Keratinocyte (primary cell): ENCODE measurements at regions not wholly inside any gene's neighbourhood (a gene's known extent, or its start where the extent isn't known, plus 50 kb on each side); places are given as distances from the start of the nearest gene placed in this dataset.
A peak's percentile ranks its signal among the peaks of the same experiment; 100 is the strongest.

Experiments
- DNase-seq: peaks from one replicate; pipeline ENCODE4 v3.0.0-alpha.2; 2011; ENCODE audit warnings: low read depth, missing footprints, low spot score
- FAIRE-seq: peaks from 2 replicates; lab custom pipeline; 2011; peaks lifted over from hg19 to GRCh38; lab: Jason Lieb, UNC
- H2AFZ ChIP-seq: 2 replicates; pipeline ENCODE4 v1.6.0; 2012; ENCODE audit warnings: low read length, control low read depth, inconsistent platforms; ENCODE audit not compliant: control insufficient read depth
- H3K27ac ChIP-seq: 2 replicates; pipeline ENCODE4 v1.5.1; 2011; ENCODE audit warnings: low read length; ENCODE audit not compliant: control insufficient read depth, insufficient read depth
- H3K27me3 ChIP-seq: 3 replicates; pipeline ENCODE4 v1.6.0; 2011; ENCODE audit warnings: low read length; ENCODE audit not compliant: control insufficient read depth, insufficient read depth; ENCODE audit errors: extremely low read depth
- H3K36me3 ChIP-seq, 2 experiments: 2 replicates in 1 of 2; 3 replicates in 1 of 2; pipeline ENCODE4 v1.5.1; 2011; ENCODE audit warnings: low read length in 2 of 2, mild to moderate bottlenecking in 1 of 2; ENCODE audit not compliant: control insufficient read depth in 2 of 2, insufficient read depth in 2 of 2; ENCODE audit errors: extremely low read depth in 1 of 2
- H3K4me1 ChIP-seq: 3 replicates; pipeline ENCODE4 v1.5.1; 2011; ENCODE audit warnings: low read length; ENCODE audit not compliant: control insufficient read depth, insufficient read depth; ENCODE audit errors: extremely low read depth
- H3K4me2 ChIP-seq: 3 replicates; pipeline ENCODE4 v1.6.0; 2011; ENCODE audit warnings: low read depth, low read length; ENCODE audit not compliant: control insufficient read depth, insufficient read depth; ENCODE audit errors: extremely low read depth
- H3K4me3 ChIP-seq, 3 experiments: fragments of 200-600 bp in 1 of 3; sonication (generic) in 1 of 3; 2 replicates in 2 of 3; 3 replicates in 1 of 3; pipeline ENCODE4 v1.5.1; 2011 to 2016; ENCODE audit warnings: low read length in 3 of 3, mild to moderate bottlenecking in 3 of 3, control low read depth in 2 of 3, inconsistent platforms in 1 of 3, low read depth in 1 of 3, mixed read lengths in 1 of 3, mixed run types in 1 of 3, moderate library complexity in 1 of 3; ENCODE audit not compliant: control insufficient read depth in 2 of 3, insufficient read depth in 2 of 3; ENCODE audit errors: extremely low read depth in 1 of 3
- H3K79me2 ChIP-seq: 2 replicates; pipeline ENCODE4 v1.6.0; 2012; ENCODE audit warnings: low read length; ENCODE audit not compliant: control insufficient read depth, insufficient read depth
- H3K9ac ChIP-seq: 3 replicates; pipeline ENCODE4 v1.6.0; 2011; ENCODE audit warnings: low read length; ENCODE audit not compliant: control insufficient read depth, insufficient read depth; ENCODE audit errors: extremely low read depth
- H3K9me1 ChIP-seq: 3 replicates; pipeline ENCODE4 v1.6.0; 2011; ENCODE audit warnings: low read length; ENCODE audit not compliant: control insufficient read depth, insufficient read depth; ENCODE audit errors: extremely low read depth
- H3K9me3 ChIP-seq: 2 replicates; pipeline ENCODE4 v1.5.1; 2012; ENCODE audit warnings: low read depth, low read length; ENCODE audit not compliant: control insufficient read depth
- H4K20me1 ChIP-seq: 3 replicates; pipeline ENCODE4 v1.6.0; 2011; ENCODE audit warnings: low read length; ENCODE audit not compliant: control insufficient read depth, insufficient read depth; ENCODE audit errors: extremely low read depth
- CTCF ChIP-seq, 3 experiments: IDR thresholded peaks in 1 of 3; conservative IDR thresholded peaks in 1 of 3; optimal IDR thresholded peaks in 1 of 3; 2 replicates in 2 of 3; 3 replicates in 1 of 3; pipeline versions ENCODE3 to v1.5.1; 2011; ENCODE audit warnings: low read length in 3 of 3, mild to moderate bottlenecking in 3 of 3, moderate library complexity in 2 of 3, control low read depth in 1 of 3, inconsistent platforms in 1 of 3; ENCODE audit not compliant: insufficient read depth in 2 of 3; ENCODE audit errors: extremely low read depth in 1 of 3
- EZH2 ChIP-seq: IDR thresholded peaks from one replicate; pipeline ENCODE4 v1.6.1; 2012; ENCODE audit warnings: inconsistent platforms, mild to moderate bottlenecking, low read length, moderate library complexity
- dilution Hi-C: fragments of 300-500 bp; cut with MboI; formaldehyde crosslinking; loops from one replicate; pipeline ENCODE4 v1.7.0; 2020; ENCODE audit warnings: low sequenced_read_pairs; ENCODE audit not compliant: extremely low pct_ligation_motif_present

DNA sequence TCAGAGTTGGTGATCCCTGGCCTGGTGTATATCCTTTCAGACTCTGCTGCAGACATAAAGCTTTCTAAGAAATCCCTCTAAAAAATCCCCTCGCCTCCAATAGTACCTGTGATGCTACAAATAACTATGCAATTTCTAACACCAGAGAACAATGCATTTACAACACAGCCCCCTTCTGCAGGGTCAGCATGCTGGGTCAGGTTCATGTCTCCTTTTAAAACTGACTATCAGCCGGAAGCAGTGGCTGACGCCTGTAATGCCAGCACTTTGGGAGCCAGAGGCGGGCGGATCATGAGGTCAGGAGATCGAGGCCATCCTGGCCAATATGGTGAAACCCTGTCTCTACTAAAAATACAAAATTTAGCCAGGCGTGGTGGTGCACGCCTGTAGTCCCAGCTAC is 77.0 kb upstream of the SPATA12 start:
- Histone ChIP-seq H3K9me1 (peaks cover 5% of the 10 kb centered on the region), H3K4me1 (peaks cover 16% of the 10 kb centered on the region), H3K27me3 (no peaks in the 10 kb centered on the region), H2AFZ (no peak overlapping the region), H3K9ac (no peak overlapping the region), H3K4me2 (no peak overlapping the region), H3K9me3 (no peaks in the 10 kb centered on the region), H4K20me1 (no peaks in the 10 kb centered on the region), H3K4me3 (no peak overlapping the region), H3K27ac (no peak overlapping the region), H3K79me2 (no peaks in the 10 kb centered on the region), H3K36me3 (no peaks in the 10 kb centered on the region)
- no peak for FAIRE-seq
- no peak for DNase-seq
- dilution Hi-C loops, result loop anchor here (25.0 kb wide), 2 partner anchors 104 to 271 kb away; no protein-coding TSS in a partner anchor
- TF ChIP-seq EZH2, result no peak
- TF ChIP-seq CTCF (optimal IDR thresholded peaks at IDR 0.05 in 1 of 3, IDR thresholded peaks at IDR 0.05 in 1 of 3, conservative IDR thresholded peaks at IDR 0.05 in 1 of 3; ENCODE audit: extremely low read depth in 1 of 3, insufficient read depth in 2 of 3, low read length in 3 of 3), result no peak

GRCh38 chr3:56981445-56982230 is 78.8 kb upstream of the SPATA12 start:
- Histone ChIP-seq H4K20me1 (no peaks in the 10 kb centered on the region), H3K4me1 (peaks cover 16% of the 10 kb centered on the region), H3K36me3 (no peaks in the 10 kb centered on the region), H3K9me3 (no peaks in the 10 kb centered on the region), H3K4me3 (no peak overlapping the region), H2AFZ (no peak overlapping the region), H3K4me2 (peak overlapping the region; percentile 46), H3K9ac (no peak overlapping the region), H3K27me3 (no peaks in the 10 kb centered on the region), H3K9me1 (peaks cover 5% of the 10 kb centered on the region), H3K27ac (peak overlapping the region; percentile 53), H3K79me2 (no peaks in the 10 kb centered on the region)
- FAIRE-seq (no peak), DNase-seq (no peak)
- TF ChIP-seq CTCF (optimal IDR thresholded peaks at IDR 0.05 in 1 of 3, IDR thresholded peaks at IDR 0.05 in 1 of 3, conservative IDR thresholded peaks at IDR 0.05 in 1 of 3; ENCODE audit: extremely low read depth in 1 of 3, insufficient read depth in 2 of 3, low read length in 3 of 3), result no peak
- TF ChIP-seq EZH2, result no peak
- dilution Hi-C loops, result loop anchor here (25.0 kb wide), 2 partner anchors 106 to 269 kb away; no protein-coding TSS in a partner anchor
